Retinal pigment epithelial cell (primary cell): ENCODE measurements at regions not wholly inside any gene's neighbourhood (a gene's known extent, or its start where the extent isn't known, plus 50 kb on each side); places are given as distances from the start of the nearest gene placed in this dataset.
A peak's percentile ranks its signal among the peaks of the same experiment; 100 is the strongest.
"Not testable (repeated sequence)": the region's sequence is repeated elsewhere in the genome, so short reads cannot be mapped to it uniquely, and the experiment has no call there.

Experiments
- DNase-seq: peaks from one replicate; pipeline ENCODE4 v3.0.0-alpha.2; 2010; ENCODE audit warnings: low read depth
- H3K4me3 ChIP-seq: 2 replicates; pipeline ENCODE4 v1.5.1; 2011; ENCODE audit warnings: mild to moderate bottlenecking, low read length, control low read depth, moderate library complexity
- TF ChIP-seq, protein P1 (sequence below): conservative IDR thresholded peaks from 2 replicates; pipeline ENCODE4 v1.5.1; 2011; ENCODE audit warnings: low read depth, low read length, control low read depth, inconsistent platforms

DNA sequence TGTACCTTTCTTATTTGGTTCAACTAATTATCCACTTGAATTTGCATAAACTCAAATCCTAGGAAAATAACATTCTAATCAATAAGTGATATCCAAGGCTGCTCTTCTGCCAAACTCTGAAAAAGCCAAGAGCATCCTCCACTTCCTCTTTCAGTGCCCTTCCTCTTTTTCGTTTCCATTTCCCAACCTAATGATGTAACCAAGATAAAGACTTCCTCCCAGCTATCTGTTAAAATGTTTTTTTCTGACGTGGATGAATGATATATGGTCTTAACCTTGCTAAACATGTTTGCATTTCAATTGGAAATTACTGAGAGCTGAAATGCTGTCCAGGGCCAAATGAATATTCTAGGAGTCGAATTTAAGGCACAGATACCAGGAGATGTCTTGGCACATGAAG, 459.5 kb upstream of the PDE3A start:
- no peak overlapping the region for H3K4me3 ChIP-seq
- TF ChIP-seq, protein P1, sequence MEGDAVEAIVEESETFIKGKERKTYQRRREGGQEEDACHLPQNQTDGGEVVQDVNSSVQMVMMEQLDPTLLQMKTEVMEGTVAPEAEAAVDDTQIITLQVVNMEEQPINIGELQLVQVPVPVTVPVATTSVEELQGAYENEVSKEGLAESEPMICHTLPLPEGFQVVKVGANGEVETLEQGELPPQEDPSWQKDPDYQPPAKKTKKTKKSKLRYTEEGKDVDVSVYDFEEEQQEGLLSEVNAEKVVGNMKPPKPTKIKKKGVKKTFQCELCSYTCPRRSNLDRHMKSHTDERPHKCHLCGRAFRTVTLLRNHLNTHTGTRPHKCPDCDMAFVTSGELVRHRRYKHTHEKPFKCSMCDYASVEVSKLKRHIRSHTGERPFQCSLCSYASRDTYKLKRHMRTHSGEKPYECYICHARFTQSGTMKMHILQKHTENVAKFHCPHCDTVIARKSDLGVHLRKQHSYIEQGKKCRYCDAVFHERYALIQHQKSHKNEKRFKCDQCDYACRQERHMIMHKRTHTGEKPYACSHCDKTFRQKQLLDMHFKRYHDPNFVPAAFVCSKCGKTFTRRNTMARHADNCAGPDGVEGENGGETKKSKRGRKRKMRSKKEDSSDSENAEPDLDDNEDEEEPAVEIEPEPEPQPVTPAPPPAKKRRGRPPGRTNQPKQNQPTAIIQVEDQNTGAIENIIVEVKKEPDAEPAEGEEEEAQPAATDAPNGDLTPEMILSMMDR: no peak
- DNase-seq: no peak

DNA sequence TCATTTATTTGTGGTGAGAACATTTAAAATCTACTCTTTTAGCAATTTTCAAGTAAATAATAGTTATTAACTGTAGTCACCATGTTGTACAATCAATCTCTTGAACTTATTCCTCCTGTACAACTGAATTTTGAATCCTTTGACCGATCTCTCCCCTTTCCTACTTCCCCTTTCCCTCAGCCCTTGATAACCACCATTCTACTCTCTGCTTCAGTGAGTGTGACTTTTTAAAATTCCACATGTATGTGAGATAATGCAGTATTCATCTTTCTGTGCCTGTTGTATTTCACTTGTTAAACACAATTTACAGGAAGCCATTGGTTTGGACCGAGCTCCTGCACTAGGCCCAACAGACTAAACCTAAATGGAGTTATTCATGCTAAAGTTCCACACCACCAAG, 458.9 kb upstream of the PDE3A start:
- TF ChIP-seq, protein P1: no peak
- DNase-seq: no peak
- no peak overlapping the region for H3K4me3 ChIP-seq

DNA sequence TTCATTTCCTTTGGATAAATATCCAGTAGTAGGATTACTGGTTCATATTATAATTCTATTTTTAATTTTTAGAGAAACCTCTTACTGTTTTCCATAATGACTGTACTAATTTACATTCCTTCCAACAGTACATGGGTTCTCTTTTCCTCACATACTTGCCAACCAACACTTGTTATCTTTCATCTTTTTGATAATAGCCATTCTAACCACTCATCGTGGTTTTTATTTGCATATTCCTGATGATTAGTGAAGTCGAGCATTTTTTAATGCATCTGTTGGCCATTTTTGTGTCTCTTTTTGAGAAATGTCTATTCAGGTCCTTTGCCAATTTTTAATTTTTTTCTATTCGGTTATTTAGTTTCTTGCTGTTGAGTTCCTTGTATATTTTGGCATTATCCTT, 457.7 kb upstream of the PDE3A start:
- TF ChIP-seq, protein P1: no peak
- no peak overlapping the region for H3K4me3 ChIP-seq
- no peak for DNase-seq

DNA sequence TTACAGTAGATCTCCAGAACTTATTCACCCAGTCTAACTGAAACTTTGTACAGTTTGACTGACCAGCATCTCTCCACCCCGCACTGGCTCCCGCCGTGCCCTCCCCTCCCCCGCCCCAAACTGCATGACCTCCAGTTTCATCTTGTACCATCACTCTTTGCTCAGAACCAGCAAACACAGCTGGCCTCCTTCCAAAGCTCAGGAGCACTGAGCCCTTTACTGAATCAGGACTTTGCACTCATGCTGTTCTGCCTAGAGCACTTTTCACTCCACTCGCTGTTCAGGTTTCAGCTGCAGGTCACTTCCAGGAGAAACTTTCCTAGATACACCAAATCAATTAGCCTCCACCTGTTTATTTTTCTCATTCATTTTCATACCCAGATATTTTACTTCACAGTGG, 455.3 kb upstream of the PDE3A start:
- TF ChIP-seq, protein P1: no peak
- no peak overlapping the region for H3K4me3 ChIP-seq
- no peak for DNase-seq

DNA sequence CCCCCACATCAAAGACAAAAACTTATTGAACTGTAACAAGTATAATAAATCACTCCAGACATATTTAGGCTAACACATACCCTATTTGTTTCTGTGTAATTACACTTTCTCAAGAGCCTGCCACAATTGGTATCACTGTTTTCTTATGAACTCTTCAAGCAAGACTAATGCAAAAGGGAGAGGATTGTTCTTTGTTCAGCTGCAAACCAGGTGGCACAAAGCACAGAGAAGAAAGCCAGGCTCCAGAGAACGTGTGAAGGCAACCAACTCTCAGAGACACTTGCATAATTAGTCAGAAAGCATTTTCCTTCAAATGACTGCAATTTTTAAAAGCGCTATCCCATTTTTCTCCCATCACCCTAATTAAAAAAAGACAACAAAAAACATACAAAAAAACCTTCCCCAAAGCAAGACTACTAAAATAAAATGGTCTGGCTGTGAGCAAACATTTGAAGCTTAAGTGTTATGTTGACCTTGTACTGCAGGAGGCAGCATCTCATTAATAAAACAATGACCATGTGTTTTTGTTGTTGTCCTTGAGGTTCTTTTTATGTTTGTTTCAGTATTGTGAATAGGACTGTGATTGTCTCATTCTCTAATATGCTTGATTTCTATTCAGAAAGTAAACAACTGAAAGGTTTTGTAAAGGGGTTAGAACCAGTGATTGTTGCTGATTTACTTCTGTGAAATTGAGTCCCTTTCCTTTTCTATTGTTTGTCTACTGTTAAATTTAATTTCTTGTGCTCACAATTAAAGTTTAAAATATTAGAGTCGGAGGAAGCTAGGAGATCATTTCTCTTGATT, 452.7 kb upstream of the PDE3A start:
- no peak for DNase-seq
- no peak overlapping the region for H3K4me3 ChIP-seq
- TF ChIP-seq, protein P1: peak; percentile 63

DNA sequence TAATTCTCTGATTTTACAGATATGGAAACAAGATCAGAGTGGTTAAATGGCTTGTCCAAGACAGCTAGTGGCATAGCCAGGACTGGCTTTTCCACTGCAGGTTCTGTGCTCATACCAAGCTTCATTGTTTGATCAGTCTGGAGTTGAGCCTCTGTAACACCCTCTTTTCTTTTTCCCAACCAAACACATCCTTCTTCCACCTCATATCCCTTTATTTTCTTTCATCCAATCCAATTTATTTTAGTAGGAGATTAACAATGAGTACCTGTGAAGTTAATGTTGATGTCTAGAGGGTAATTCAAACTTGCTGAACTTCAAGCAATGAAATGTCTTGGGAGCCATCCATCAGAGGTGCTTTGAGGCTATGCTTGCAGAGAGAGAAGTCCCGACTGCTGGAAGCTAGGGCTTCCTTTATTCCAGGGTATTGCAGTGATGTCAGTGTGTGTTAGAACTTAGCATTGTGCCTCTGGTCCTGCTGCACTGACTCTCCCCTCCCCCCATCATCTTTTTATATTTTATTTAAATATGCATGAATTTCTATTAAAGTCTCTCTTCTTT, 452.1 kb upstream of the PDE3A start:
- DNase-seq: no peak
- no peak overlapping the region for H3K4me3 ChIP-seq
- TF ChIP-seq, protein P1: no peak

DNA sequence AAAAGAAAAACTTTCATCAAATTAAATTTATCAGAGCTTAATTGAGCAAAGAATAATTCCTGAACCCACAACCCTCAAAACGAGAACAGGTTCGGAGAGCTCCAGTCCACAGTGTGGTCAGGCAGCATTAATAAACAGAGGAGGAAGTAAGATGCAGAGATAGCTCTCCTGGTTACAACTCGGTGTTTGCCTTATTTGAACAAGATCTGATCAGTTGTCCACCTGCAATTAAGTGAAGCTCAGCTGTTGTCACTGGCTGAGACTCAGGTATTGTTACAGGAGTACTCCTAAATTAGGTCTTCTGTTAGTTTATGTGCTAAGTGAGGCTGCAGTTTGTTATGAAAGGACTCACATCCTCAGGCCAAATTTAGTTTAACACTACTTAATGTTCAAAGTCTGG, 451.4 kb upstream of the PDE3A start:
- no peak for DNase-seq
- no peak overlapping the region for H3K4me3 ChIP-seq
- TF ChIP-seq, protein P1: no peak

DNA sequence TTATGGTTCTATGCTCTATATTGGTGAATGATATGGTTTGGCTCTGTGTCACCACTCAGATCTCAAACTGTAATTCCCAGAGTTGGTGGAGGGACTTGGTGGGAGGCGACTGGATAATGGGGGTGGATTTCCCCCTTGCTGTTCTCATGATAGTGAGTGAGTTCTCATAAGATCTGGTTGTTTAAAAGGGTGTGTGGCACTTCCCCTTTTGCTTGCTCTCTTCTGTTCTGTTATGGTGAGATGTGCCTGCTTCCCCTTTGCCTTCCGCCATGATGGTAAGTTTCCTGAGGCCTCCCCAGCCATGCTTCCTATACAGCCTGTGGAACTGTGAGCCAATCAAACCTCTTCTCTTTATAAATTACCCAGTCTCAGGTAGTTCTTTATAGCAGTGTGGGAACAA, 446.6 kb upstream of the PDE3A start:
- H3K4me3 ChIP-seq, DNase-seq: not testable (repeated sequence)
